Thymus (tissue), 11 donors: ENCODE measurements at regions not wholly inside any gene's neighbourhood (a gene's known extent, or its start where the extent isn't known, plus 50 kb on each side); places are given as distances from the start of the nearest gene placed in this dataset.

Source experiments
- DNase-seq, 9 donors: peaks; one replicate each; pipeline ENCODE4 v3.0.0-alpha.2; 2013; ENCODE audit warnings: low spot score in 9 of 9, low read depth in 6 of 9, missing footprints in 1 of 9
- H3K27ac ChIP-seq, 2 donors: one replicate each; pipeline ENCODE4 v1.5.1; 2013; ENCODE audit warnings: control low read depth in 1 of 2, low read depth in 1 of 2, low read length in 1 of 2, mild to moderate bottlenecking in 1 of 2, moderate library complexity in 1 of 2
- H3K27me3 ChIP-seq, 2 donors: one replicate each; pipeline ENCODE4 v1.5.1; 2013; ENCODE audit warnings: low read length in 1 of 2; ENCODE audit not compliant: control insufficient read depth in 2 of 2, insufficient read depth in 1 of 2
- H3K36me3 ChIP-seq, 2 donors: one replicate each; pipeline ENCODE4 v1.5.1; 2013; ENCODE audit warnings: low read length in 1 of 2, mild to moderate bottlenecking in 1 of 2, moderate library complexity in 1 of 2; ENCODE audit not compliant: control insufficient read depth in 2 of 2, insufficient read depth in 2 of 2
- H3K4me1 ChIP-seq, 2 donors: one replicate each; pipeline ENCODE4 v1.5.1; 2013; ENCODE audit warnings: low read length in 2 of 2; ENCODE audit not compliant: control insufficient read depth in 2 of 2, insufficient read depth in 2 of 2
- H3K4me3 ChIP-seq, 2 donors: one replicate each; pipeline ENCODE4 v1.5.1; 2013; ENCODE audit warnings: low read length in 2 of 2, control low read depth in 1 of 2, mild to moderate bottlenecking in 1 of 2
- H3K9me3 ChIP-seq, 2 donors: one replicate each; pipeline ENCODE4 v1.5.1; 2013; ENCODE audit warnings: low read length in 1 of 2, mild to moderate bottlenecking in 1 of 2; ENCODE audit not compliant: control insufficient read depth in 2 of 2, insufficient read depth in 1 of 2
- WGBS: extraction: QIAGEN DNeasy Blood & Tissue Kit; methylation state at CpG from one replicate; pipeline ENCODE4 v1.1.7; 2013; 5-methylcytosine and 5-hydroxymethylcytosine counted together
- donor health status: healthy.

DNA sequence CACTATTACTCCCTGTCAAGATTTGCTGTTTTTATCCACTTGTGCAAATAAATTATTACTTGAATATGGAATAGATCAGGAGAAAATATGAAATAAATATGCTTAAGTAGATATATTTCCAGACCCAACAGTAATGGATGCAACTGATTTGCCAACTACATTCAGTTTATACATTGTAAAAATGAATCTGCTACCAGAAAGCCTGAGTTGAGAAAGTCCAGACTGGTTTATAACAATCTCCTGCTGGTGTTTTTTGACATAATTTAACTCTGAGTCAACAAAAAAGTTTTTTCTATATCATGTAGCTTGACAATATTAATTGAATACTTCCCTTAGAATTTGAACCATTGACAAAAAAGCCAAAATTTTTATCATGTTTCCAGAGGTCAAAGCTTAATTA, 265.8 kb upstream of the SEMA3D start:
- no peak overlapping the region for H3K27ac ChIP-seq
- H3K9me3 ChIP-seq: no peaks in the 10 kb centered on the region
- H3K4me1 ChIP-seq: no peaks in the 10 kb centered on the region
- no peak overlapping the region for H3K4me3 ChIP-seq
- DNase-seq: no peak
- H3K36me3 ChIP-seq: no peaks in the 10 kb centered on the region
- no peaks in the 10 kb centered on the region for H3K27me3 ChIP-seq

DNA sequence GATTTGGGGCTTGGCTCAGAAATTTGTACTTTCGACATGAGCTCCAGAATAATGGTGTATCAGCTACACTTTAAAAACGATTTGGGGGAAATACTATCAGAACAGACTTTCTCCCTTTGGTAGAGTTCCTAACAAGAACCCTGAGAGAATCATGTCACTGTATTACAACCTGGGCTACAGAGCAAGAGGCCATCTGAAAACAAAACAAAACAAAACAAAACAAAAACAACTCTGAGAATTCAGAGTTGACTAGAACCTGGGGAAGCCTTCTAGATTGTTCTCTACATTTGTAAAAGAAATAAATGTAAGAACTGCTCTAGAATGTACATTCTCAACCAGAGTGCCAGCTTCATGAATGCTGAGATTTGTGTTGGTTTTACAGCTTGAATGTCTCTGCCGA, 262.6 kb upstream of the SEMA3D start:
- Histone ChIP-seq H3K27ac (no peak overlapping the region), H3K4me3 (no peak overlapping the region), H3K4me1 (no peaks in the 10 kb centered on the region), H3K27me3 (no peaks in the 10 kb centered on the region), H3K36me3 (no peaks in the 10 kb centered on the region), H3K9me3 (no peaks in the 10 kb centered on the region)
- DNase-seq: no peak
- WGBS: 93% methylated on average over 3 of the region's 3 CpGs

DNA sequence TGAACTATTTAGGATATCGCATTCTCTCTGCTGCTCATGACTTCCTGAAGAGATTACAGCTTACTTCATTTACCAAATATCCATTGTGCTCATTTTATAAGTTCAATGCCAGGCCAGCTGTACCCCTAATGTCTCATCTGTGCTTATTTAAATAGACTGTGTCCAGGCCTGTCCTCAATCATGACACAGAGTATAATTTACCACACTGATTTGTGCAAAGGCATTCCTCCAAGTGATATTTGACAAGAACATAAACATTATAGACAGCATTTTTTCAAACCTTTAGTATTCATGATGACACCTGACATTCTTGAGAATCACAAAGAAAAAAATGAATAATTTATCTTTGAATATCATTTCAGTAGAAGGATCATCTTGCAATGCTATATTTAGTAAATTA, 260.1 kb upstream of the SEMA3D start:
- H3K27me3 ChIP-seq: no peaks in the 10 kb centered on the region
- 96% methylated on average over 1 of the region's 1 CpG for WGBS
- no peak overlapping the region for H3K4me3 ChIP-seq
- H3K9me3 ChIP-seq: no peaks in the 10 kb centered on the region
- no peaks in the 10 kb centered on the region for H3K4me1 ChIP-seq
- no peak for DNase-seq
- H3K36me3 ChIP-seq: no peaks in the 10 kb centered on the region
- no peak overlapping the region for H3K27ac ChIP-seq

DNA sequence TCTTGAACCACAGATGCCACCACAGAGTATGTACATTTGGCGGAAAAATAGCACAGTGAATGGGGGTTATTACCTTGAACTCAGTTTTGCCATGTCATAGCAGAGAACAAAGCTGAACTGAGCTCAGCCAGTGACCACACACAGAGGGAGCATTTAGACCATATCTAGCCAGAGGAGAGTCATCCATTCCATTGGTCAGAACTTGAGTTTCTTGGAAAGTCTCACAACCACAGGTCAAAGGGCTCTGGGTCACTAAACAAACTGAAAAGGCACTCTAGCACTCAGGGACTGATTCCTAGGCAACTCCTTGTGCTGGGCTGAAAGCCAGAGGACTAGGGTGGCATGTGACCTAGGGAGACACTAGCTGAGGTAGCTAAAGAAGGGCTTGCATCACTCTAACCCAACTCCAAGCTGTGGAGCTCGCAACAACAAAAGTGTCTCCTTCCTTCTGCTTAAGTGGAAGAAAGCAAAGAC, 239.7 kb upstream of the SEMA3D start:
- no peak for DNase-seq
- Histone ChIP-seq H3K9me3 (no peaks in the 10 kb centered on the region), H3K4me3 (no peak overlapping the region), H3K27me3 (no peaks in the 10 kb centered on the region), H3K36me3 (no peaks in the 10 kb centered on the region), H3K27ac (no peak overlapping the region), H3K4me1 (no peaks in the 10 kb centered on the region)
- WGBS: 94% methylated on average over 2 of the region's 2 CpGs

DNA sequence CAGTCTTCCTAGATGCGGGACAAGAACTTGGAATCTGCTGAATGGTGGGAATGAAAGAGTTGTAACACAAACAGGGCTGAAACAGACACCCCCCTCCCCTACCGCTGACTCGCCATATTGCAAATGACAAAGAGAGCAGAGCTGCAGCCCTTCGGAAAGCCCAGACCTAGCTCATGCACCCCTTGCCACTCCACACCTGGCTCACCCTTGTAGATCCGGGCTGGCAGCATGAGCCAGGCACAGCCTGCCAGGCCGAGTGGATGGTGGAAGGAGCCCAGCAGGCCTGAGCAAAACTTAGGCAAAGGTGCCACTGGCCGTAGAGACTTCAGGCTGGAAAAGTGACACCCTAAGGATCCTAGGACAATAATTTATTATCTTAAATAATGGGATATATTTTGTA, 237.4 kb upstream of the SEMA3D start:
- DNase-seq: no peak
- H3K9me3 ChIP-seq: no peaks in the 10 kb centered on the region
- H3K36me3 ChIP-seq: no peaks in the 10 kb centered on the region
- no peaks in the 10 kb centered on the region for H3K27me3 ChIP-seq
- WGBS: 97% methylated on average over 7 of the region's 7 CpGs
- H3K4me3 ChIP-seq: no peak overlapping the region
- no peak overlapping the region for H3K27ac ChIP-seq
- H3K4me1 ChIP-seq: no peaks in the 10 kb centered on the region

DNA sequence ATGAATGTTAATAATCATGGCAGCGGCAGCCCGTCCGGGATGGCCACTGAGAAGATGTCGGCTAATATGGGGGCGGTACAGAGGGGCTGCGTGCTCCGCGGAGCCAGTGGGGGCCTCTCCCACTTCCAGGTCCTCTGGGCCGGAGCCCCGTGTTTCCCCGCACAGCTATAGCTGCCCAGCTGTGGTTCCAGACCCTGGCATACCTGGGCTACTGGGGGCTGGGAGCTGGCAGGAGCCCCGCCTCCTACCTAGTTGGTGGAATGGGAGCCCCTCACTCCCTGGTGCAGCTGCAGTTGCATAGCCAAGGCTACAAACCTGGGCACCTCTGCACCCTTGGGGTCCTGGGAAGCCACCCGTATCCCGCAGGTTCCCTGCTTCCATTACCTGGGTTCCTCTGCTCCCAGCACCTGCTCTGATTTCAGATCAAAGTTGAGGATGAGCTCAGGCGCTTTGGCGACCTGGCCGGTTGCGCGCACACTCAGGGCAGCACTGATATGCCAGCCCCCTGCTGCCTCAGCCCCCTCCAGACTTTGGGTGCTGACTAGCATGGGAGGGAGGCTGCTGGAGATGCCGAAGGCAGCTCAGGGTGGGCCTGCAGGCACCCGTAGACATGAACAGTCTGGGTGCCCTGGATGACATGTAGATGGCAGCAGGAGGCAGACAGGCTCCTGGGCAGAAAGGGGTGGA, 236.5 kb upstream of the SEMA3D start:
- DNase-seq: no peak
- no peaks in the 10 kb centered on the region for H3K27me3 ChIP-seq
- 92% methylated on average over 21 of the region's 21 CpGs for WGBS
- no peak overlapping the region for H3K27ac ChIP-seq
- H3K9me3 ChIP-seq: no peaks in the 10 kb centered on the region
- no peaks in the 10 kb centered on the region for H3K4me1 ChIP-seq
- H3K4me3 ChIP-seq: no peak overlapping the region
- H3K36me3 ChIP-seq: no peaks in the 10 kb centered on the region

DNA sequence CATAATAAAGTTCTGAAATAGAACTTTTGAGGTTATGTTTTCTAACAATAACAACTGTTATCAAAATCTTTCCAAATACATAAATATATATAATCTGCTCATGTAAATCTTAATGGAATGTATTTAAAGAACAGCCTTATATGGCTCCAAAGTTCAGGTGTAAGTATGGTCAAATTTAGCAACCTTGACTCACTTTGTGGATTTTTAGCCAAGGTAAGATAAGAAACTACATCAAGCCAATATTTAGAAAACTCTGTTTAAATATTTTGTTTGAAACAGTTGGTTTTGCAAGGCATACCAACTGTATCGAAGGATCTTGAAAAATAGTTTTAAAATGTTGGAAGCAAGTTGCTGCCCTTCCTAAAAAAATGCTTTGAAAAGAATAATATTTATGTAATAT, 228.9 kb upstream of the SEMA3D start:
- Histone ChIP-seq H3K4me1 (no peaks in the 10 kb centered on the region), H3K4me3 (no peak overlapping the region), H3K36me3 (no peaks in the 10 kb centered on the region), H3K27ac (no peak overlapping the region), H3K9me3 (no peaks in the 10 kb centered on the region), H3K27me3 (no peaks in the 10 kb centered on the region)
- DNase-seq: no peak
- 94% methylated on average over 1 of the region's 1 CpG for WGBS

DNA sequence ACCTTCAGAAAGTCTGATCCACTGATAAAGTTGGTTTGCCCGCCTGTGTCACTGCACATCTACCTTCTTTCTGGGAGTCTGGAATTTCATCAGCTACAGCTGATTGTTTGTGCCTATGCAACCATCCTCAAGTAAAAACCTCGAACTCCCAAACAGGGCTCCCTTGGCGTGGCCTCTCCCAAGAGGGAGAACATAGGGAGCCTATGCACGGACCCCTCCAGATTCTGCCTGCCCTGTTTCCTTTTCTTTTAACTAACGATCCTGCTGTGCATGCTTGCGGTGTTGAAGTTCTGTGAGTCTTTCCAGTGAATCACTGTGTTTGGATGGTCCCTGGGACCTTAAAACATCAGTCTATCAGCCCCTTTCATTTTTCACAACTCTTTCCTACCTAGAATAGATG, 226.9 kb upstream of the SEMA3D start:
- Histone ChIP-seq H3K4me1 (no peaks in the 10 kb centered on the region), H3K27ac (no peak overlapping the region), H3K9me3 (no peaks in the 10 kb centered on the region), H3K27me3 (no peaks in the 10 kb centered on the region), H3K4me3 (no peak overlapping the region), H3K36me3 (no peaks in the 10 kb centered on the region)
- no peak for DNase-seq
- 90% methylated on average over 6 of the region's 6 CpGs for WGBS

DNA sequence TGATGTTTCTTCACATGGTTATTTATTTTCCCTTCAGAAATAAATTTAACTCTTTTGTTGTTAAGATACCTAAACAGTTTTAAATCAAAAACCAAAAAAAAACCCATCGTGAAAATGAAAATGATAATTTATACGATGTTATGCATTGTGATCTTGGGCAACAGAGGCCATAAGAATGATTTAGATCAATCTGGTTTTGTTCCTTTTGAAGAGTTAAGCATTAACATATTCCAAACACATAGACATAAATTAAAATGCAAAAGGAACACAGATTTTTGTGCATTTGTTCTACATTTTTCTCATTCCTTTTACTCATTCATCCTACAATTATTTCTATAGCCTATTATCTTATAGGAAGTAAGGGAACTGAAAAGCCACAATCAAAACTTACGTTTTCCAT, 226.1 kb upstream of the SEMA3D start:
- DNase-seq: no peak
- no peaks in the 10 kb centered on the region for H3K9me3 ChIP-seq
- no peak overlapping the region for H3K27ac ChIP-seq
- no peaks in the 10 kb centered on the region for H3K36me3 ChIP-seq
- H3K4me3 ChIP-seq: no peak overlapping the region
- WGBS: 92% methylated on average over 3 of the region's 3 CpGs
- no peaks in the 10 kb centered on the region for H3K27me3 ChIP-seq
- no peaks in the 10 kb centered on the region for H3K4me1 ChIP-seq

DNA sequence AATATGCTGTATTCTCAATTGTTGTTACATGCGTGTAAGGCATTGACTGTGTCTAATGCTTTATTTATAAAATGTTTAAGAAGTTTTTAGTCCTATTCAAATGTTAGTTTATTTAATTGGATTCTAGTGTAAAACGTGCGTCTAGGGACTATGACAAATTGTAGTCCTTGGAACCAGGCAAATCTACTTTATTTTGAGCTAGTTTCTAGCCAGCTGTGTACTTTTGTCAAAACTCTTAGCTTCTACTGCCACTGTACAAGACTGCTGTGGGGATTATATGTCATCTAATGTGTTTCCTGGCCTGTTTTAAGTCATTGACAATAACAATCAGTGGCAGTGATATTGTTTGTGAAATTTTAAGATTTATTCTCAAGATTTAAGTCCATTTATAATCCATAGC, 220.5 kb upstream of the SEMA3D start:
- 90% methylated on average over 3 of the region's 3 CpGs for WGBS
- Histone ChIP-seq H3K9me3 (no peaks in the 10 kb centered on the region), H3K27me3 (no peaks in the 10 kb centered on the region), H3K27ac (no peak overlapping the region), H3K4me3 (no peak overlapping the region), H3K4me1 (no peaks in the 10 kb centered on the region), H3K36me3 (no peaks in the 10 kb centered on the region)
- no peak for DNase-seq
